Neural cell (in vitro differentiated cells): ENCODE measurements at regions not wholly inside any gene's neighbourhood (a gene's known extent, or its start where the extent isn't known, plus 50 kb on each side); places are given as distances from the start of the nearest gene placed in this dataset.

Experiments used
- H2AFZ ChIP-seq: fragments of 200-600, 300-800 bp; sonication (generic), shearing (Covaris generic); 2 replicates; pipeline ENCODE4 v1.6.0; 2014; ENCODE audit warnings: low read depth, mild to moderate bottlenecking, antibody characterized with exemption, low read length, moderate library complexity
- H3F3A ChIP-seq: fragments of 200-600 bp; shearing (Covaris generic); 2 replicates; pipeline ENCODE4 v1.6.1; 2016; ENCODE audit warnings: mild to moderate bottlenecking, moderate library complexity, mixed read lengths, antibody characterized with exemption, low read length; ENCODE audit not compliant: insufficient read depth, poor library complexity, severe bottlenecking
- H3K27ac ChIP-seq: fragments of 200-600, 300-800 bp; sonication (generic), shearing (Covaris generic); 2 replicates; pipeline ENCODE4 v1.5.1; 2014; ENCODE audit warnings: mild to moderate bottlenecking, low read length, moderate library complexity
- H3K27me3 ChIP-seq: fragments of 300-800, 200-600 bp; sonication (generic), shearing (Covaris generic); 2 replicates; pipeline ENCODE4 v1.6.0; 2014; ENCODE audit warnings: mild to moderate bottlenecking, low read depth, low read length, moderate library complexity; ENCODE audit not compliant: insufficient read depth
- H3K36me3 ChIP-seq: fragments of 300-800, 200-600 bp; sonication (generic), shearing (Covaris generic); 2 replicates; pipeline ENCODE4 v1.5.1; 2014; ENCODE audit warnings: mild to moderate bottlenecking, antibody characterized with exemption, low read length, moderate library complexity; ENCODE audit not compliant: insufficient read depth
- H3K4me2 ChIP-seq: fragments of 300-800, 200-600 bp; sonication (generic), shearing (Covaris generic); 2 replicates; pipeline ENCODE4 v1.6.0; 2014; ENCODE audit warnings: mild to moderate bottlenecking, low read length
- H3K4me3 ChIP-seq: fragments of 300-800, 200-600 bp; sonication (generic), shearing (Covaris generic); 2 replicates; pipeline ENCODE4 v1.5.1; 2014; ENCODE audit warnings: mild to moderate bottlenecking, low read length, moderate library complexity
- H3K79me2 ChIP-seq: fragments of 200-600 bp; shearing (Covaris generic); replicated peaks from 2 replicates; pipeline ENCODE4 v1.6.0; 2014; ENCODE audit warnings: mild to moderate bottlenecking, low read length, moderate library complexity; ENCODE audit not compliant: insufficient read depth
- H3K9ac ChIP-seq: fragments of 300-800, 200-600 bp; sonication (generic), shearing (Covaris generic); 2 replicates; pipeline ENCODE4 v1.6.1; 2016; ENCODE audit warnings: mild to moderate bottlenecking, low read length, mixed read lengths
- H3K9me2 ChIP-seq: fragments of 200-600 bp; shearing (Covaris generic); 2 replicates; pipeline ENCODE4 v1.6.1; 2016; ENCODE audit warnings: mild to moderate bottlenecking, low read length, mixed read lengths; ENCODE audit not compliant: insufficient read depth
- H3K9me3 ChIP-seq: fragments of 200-600, 300-800 bp; sonication (generic), shearing (Covaris generic); 2 replicates; pipeline ENCODE4 v1.6.1; 2016; ENCODE audit warnings: mild to moderate bottlenecking, mixed run types, low read length, moderate library complexity, mixed read lengths
- H4K20me1 ChIP-seq: fragments of 200-600 bp; shearing (Covaris generic); 2 replicates; pipeline ENCODE4 v1.6.1; 2016; ENCODE audit warnings: mild to moderate bottlenecking, mixed run types; ENCODE audit not compliant: insufficient read depth
- EP300 ChIP-seq: fragments of 450-650 bp; conservative IDR thresholded peaks from 2 replicates; pipeline ENCODE4 v1.6.1; 2014; ENCODE audit warnings: antibody characterized with exemption, mild to moderate bottlenecking, moderate library complexity; ENCODE audit not compliant: poor library complexity, severe bottlenecking
- EZH2 ChIP-seq: fragments of 200-600, 300-800 bp; shearing (Covaris generic), sonication (generic); IDR thresholded peaks from 2 replicates; pipeline ENCODE4 v1.6.1; 2014; ENCODE audit warnings: antibody characterized with exemption, low read length, borderline replicate concordance, mild to moderate bottlenecking; ENCODE audit not compliant: insufficient read depth, poor library complexity, severe bottlenecking
- MXI1 ChIP-seq: fragments of 450-650 bp; conservative IDR thresholded peaks from 2 replicates; pipeline ENCODE4 v1.6.1; 2014; ENCODE audit warnings: antibody characterized with exemption, mild to moderate bottlenecking; ENCODE audit not compliant: poor library complexity, severe bottlenecking
- POLR2AphosphoS5 ChIP-seq: IDR thresholded peaks from 2 replicates; pipeline ENCODE4 v1.6.1; 2012
- RAD21 ChIP-seq: fragments of 450-650 bp; conservative IDR thresholded peaks from 2 replicates; pipeline ENCODE4 v1.6.1; 2014; ENCODE audit warnings: antibody characterized with exemption, mild to moderate bottlenecking, moderate library complexity
- SMC3 ChIP-seq: fragments of 450-650 bp; conservative IDR thresholded peaks from 2 replicates; pipeline ENCODE4 v1.6.1; 2014; ENCODE audit warnings: antibody characterized with exemption, mild to moderate bottlenecking, moderate library complexity; ENCODE audit not compliant: poor library complexity
- TAF1 ChIP-seq: IDR thresholded peaks from 2 replicates; pipeline ENCODE4 v1.6.1; 2012; ENCODE audit warnings: low read depth
- TF ChIP-seq, protein P1 (sequence below): IDR thresholded peaks from 2 replicates; pipeline ENCODE4 v1.6.1; 2012; ENCODE audit warnings: borderline replicate concordance
- TF ChIP-seq, protein P2 (sequence below): fragments of 450-650 bp; IDR thresholded peaks from 2 replicates; pipeline ENCODE4 v1.5.1; 2014; ENCODE audit warnings: antibody characterized with exemption, mild to moderate bottlenecking, moderate library complexity; ENCODE audit not compliant: poor library complexity, severe bottlenecking

DNA sequence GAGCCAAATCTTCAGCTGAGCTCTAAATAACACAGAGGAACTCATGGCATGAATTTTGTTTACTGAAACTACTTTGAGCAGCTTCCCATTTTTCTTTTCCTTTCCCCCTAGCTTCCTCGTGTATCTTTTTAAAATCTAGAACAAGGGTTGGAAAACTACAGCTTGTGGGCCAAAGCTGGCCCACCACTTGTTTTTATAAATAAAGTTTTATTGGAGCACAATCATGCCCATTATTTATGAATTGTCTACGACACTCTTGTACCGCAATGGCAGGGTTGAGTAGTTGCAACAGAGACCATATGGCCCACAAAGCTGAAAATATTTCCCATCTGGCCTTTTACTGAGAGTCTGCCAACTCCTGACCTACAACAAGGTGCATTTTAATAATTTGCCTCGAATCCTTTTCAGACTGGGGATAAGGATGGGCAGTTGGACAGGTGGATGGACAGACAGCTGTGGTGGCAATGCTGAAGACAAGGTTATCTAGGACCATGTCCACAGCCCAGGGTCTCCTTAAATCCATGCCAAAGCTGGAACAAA lies 87.7 kb downstream of the RMI2 start:
- no peaks in the 10 kb centered on the region for H3F3A ChIP-seq
- no peaks in the 10 kb centered on the region for H3K36me3 ChIP-seq
- TF ChIP-seq, protein P1, sequence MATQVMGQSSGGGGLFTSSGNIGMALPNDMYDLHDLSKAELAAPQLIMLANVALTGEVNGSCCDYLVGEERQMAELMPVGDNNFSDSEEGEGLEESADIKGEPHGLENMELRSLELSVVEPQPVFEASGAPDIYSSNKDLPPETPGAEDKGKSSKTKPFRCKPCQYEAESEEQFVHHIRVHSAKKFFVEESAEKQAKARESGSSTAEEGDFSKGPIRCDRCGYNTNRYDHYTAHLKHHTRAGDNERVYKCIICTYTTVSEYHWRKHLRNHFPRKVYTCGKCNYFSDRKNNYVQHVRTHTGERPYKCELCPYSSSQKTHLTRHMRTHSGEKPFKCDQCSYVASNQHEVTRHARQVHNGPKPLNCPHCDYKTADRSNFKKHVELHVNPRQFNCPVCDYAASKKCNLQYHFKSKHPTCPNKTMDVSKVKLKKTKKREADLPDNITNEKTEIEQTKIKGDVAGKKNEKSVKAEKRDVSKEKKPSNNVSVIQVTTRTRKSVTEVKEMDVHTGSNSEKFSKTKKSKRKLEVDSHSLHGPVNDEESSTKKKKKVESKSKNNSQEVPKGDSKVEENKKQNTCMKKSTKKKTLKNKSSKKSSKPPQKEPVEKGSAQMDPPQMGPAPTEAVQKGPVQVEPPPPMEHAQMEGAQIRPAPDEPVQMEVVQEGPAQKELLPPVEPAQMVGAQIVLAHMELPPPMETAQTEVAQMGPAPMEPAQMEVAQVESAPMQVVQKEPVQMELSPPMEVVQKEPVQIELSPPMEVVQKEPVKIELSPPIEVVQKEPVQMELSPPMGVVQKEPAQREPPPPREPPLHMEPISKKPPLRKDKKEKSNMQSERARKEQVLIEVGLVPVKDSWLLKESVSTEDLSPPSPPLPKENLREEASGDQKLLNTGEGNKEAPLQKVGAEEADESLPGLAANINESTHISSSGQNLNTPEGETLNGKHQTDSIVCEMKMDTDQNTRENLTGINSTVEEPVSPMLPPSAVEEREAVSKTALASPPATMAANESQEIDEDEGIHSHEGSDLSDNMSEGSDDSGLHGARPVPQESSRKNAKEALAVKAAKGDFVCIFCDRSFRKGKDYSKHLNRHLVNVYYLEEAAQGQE: no peak
- no peak for TF ChIP-seq MXI1
- TF ChIP-seq EP300: no peak
- TF ChIP-seq, protein P2, sequence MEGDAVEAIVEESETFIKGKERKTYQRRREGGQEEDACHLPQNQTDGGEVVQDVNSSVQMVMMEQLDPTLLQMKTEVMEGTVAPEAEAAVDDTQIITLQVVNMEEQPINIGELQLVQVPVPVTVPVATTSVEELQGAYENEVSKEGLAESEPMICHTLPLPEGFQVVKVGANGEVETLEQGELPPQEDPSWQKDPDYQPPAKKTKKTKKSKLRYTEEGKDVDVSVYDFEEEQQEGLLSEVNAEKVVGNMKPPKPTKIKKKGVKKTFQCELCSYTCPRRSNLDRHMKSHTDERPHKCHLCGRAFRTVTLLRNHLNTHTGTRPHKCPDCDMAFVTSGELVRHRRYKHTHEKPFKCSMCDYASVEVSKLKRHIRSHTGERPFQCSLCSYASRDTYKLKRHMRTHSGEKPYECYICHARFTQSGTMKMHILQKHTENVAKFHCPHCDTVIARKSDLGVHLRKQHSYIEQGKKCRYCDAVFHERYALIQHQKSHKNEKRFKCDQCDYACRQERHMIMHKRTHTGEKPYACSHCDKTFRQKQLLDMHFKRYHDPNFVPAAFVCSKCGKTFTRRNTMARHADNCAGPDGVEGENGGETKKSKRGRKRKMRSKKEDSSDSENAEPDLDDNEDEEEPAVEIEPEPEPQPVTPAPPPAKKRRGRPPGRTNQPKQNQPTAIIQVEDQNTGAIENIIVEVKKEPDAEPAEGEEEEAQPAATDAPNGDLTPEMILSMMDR: no peak
- no peak for TF ChIP-seq TAF1
- TF ChIP-seq EZH2: no peak
- H4K20me1 ChIP-seq: no peaks in the 10 kb centered on the region
- H3K4me3 ChIP-seq: no peak overlapping the region
- no peak overlapping the region for H3K27ac ChIP-seq
- H3K9me3 ChIP-seq: no peaks in the 10 kb centered on the region
- H3K4me2 ChIP-seq: no peak overlapping the region
- H3K79me2 ChIP-seq: no peaks in the 10 kb centered on the region
- H2AFZ ChIP-seq: no peak overlapping the region
- no peak overlapping the region for H3K9ac ChIP-seq
- no peaks in the 10 kb centered on the region for H3K27me3 ChIP-seq
- no peaks in the 10 kb centered on the region for H3K9me2 ChIP-seq

DNA sequence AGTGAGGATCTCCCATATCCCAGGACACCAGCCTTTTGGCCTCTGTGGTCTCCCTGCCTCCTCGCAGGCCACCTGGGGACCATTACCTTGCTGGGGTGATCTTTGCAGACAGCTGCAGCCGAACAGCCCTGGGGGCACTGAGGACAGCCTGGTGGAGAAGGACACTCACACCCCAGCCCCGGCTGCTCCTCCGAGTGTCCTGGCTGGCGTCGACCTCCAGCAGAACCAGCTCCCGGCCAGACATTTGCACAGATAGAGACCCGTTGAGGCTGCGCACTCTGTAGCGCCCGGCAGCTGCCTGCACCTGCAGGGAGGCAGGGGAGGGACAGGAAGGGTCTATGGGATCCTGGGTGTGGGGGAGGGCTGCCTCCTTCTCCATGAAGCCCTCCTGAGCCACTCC lies 90.3 kb downstream of the RMI2 start:
- no peak overlapping the region for H3K27ac ChIP-seq
- H3K9me3 ChIP-seq: no peaks in the 10 kb centered on the region
- TF ChIP-seq POLR2AphosphoS5: no peak
- TF ChIP-seq EP300: no peak
- TF ChIP-seq RAD21: no peak
- TF ChIP-seq, protein P1: no peak
- TF ChIP-seq, protein P2: no peak
- TF ChIP-seq EZH2: no peak
- TF ChIP-seq TAF1: no peak
- no peak for TF ChIP-seq MXI1
- TF ChIP-seq SMC3: no peak
- H2AFZ ChIP-seq: no peak overlapping the region
- no peaks in the 10 kb centered on the region for H3K79me2 ChIP-seq
- no peak overlapping the region for H3K4me2 ChIP-seq
- H3K9ac ChIP-seq: no peak overlapping the region
- no peak overlapping the region for H3K4me3 ChIP-seq
- no peaks in the 10 kb centered on the region for H3F3A ChIP-seq
- no peaks in the 10 kb centered on the region for H3K9me2 ChIP-seq
- H3K27me3 ChIP-seq: no peaks in the 10 kb centered on the region
- no peaks in the 10 kb centered on the region for H3K36me3 ChIP-seq
- no peaks in the 10 kb centered on the region for H4K20me1 ChIP-seq
